M059J (cell line): ENCODE measurements at regions not wholly inside any gene's neighbourhood (a gene's known extent, or its start where the extent isn't known, plus 50 kb on each side); places are given as distances from the start of the nearest gene placed in this dataset.

Source experiments
- DNase-seq: peaks from one replicate; pipeline ENCODE4 v3.0.0-alpha.2; 2012; ENCODE audit warnings: low read depth

- peak; percentile 35 for DNase-seq
Observed at GRCh38 chr5:93277051-93277450, 304.0 kb downstream of the NR2F1-AS1 start.

GRCh38 chr5:93275376-93275775 lies 305.6 kb downstream of the NR2F1-AS1 start:
- no peak for DNase-seq

- peak; percentile 75 for DNase-seq
Observed at GRCh38 chr5:93274291-93274690, 306.7 kb downstream of the NR2F1-AS1 start.

GRCh38 chr5:93273176-93273575 lies 307.8 kb downstream of the NR2F1-AS1 start:
- DNase-seq, result peak; percentile 89

GRCh38 chr5:93272108-93272507 lies 308.9 kb downstream of the NR2F1-AS1 start:
- DNase-seq, result no peak

DNA sequence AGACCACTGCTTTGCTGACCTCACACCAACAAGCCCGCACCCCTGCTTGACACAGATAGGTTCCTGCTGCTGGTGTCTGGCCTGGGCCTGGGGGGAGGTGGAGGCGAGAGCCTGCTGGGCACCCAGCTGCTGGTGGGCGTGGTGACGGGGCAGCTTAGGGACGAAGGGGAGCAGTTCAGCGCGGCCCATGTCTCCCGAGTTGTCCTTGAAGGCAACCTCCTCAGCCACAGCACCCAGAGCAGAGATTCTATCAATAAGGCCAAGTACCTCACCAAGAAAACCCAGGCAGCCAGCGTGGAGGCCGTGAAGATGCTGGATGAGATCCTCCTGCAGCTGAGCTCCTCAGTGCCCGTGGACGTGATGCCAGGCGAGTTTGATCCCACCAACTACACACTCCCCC lies 313.3 kb downstream of the NR2F1-AS1 start:
- DNase-seq, result no peak

- no peak for DNase-seq
Observed at GRCh38 chr5:93267276-93267675, 313.7 kb downstream of the NR2F1-AS1 start.

DNA sequence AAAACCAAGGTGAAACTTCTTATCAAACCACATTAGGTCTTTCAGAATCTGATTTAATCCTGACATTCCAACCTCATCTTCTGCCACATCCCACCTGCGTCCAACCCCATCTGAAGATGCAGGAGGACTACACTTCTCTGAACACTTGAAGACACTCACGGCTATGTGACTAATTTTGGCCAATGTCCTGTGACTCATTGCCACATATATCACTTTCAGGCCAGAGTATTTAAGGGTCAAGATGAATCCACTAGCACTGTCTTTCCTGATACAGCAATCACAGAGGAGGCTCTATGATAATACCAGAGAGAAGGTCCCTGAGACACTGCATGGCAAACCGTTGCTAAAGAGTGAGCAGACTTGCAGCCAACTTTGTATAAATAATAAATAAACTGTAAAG lies 323.4 kb downstream of the NR2F1-AS1 start:
- DNase-seq, result peak; percentile 73

- no peak for DNase-seq
Observed at GRCh38 chr5:93255796-93256195, 325.2 kb downstream of the NR2F1-AS1 start.

DNA sequence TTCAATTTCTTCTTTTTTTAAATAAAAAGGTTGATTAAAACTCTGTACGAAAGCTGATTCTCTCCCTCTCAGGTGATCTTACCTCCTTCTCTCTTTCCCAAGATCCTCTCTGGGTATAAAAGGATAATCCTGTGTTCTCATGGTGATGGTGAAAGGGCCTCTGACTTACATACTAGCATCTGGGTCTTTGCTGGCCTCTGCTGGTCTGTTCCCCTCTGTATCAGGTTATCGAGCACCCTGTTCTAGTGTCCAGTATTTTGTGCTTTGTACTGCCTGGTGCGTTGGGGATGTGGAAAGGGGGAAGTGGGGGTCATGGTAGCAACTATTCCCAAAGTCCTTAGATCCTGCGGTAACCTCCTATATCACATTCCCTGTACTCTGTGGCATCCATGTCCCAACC lies 328.9 kb downstream of the NR2F1-AS1 start:
- peak; percentile 36 for DNase-seq

DNA sequence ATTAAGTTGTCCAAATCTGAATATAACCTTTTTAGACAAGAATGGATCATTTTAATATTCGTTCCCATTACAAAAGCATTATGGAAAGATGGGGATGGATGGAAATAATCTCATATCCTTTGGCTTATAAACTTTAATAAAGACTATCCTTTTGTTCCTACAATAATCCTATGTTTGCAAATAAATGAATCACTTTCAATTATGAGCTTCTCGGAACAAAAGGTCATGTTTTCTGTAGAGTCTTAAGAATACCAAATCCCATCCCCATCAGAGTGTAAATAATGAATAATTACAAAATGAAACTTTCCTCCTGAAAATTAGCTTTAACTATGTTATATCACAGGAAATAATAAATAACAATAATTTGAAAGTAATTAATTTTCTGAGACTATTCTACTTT lies 329.7 kb downstream of the NR2F1-AS1 start:
- DNase-seq, result no peak

DNA sequence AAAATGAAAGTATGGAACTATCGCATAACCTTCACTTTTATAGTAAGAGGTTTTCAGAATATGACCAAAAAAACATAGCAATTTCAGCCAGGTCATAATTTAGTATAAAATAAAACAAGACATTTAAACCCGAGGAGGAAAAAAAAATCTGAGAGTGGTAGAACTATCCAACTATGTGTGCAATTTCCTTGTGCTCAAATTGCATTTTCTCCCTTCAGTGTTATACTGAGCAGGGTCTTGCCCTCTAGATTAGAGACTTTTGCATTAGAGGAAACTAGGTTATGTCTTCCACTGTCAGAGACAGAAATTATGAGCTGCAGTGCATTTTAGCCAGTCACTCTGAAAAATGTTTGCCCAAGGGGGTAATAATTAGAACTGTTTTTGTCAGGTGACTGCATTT lies 330.6 kb downstream of the NR2F1-AS1 start:
- peak; percentile 37 for DNase-seq

- DNase-seq, result peak; percentile 87
Observed at GRCh38 chr5:93249651-93250289, 331.2 kb downstream of the NR2F1-AS1 start.

- no peak for DNase-seq
Observed at GRCh38 chr5:93247105-93247504, 333.9 kb downstream of the NR2F1-AS1 start.

DNA sequence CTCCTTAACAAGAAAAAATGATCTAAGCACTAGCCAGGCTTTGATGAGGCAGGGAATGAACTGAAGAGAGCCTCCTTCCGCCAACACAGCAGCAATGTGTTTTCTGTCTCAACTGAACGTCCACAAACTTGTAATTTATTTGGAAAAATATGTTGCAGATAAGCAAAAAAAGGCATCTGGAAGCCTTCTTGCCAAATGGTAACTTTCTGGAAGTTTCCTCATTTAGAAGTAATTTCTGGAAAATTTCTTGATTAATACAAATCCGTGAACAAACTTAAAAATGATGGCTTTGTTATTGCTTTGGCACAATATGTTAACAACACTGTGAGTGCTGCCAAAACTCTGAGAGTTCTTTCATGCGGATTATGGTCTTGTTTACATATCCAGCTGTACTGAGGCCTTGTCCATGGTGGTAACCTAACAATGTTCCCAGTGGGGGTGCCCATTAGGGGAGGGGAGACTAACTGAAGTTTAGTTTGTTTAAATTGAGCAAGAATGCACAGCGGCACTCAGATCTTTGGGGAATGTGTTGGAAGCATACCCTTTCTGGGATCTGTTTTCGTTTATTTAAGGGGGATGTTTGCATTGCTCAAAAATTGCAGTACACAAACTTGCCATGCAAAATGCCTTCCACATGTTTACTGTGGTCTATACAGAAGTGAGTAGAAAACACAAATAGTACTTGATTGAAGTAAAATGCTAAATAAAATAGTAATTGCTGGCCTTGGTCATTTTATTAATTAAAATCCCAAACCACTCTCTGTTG lies 334.7 kb downstream of the NR2F1-AS1 start:
- DNase-seq, result no peak

- no peak for DNase-seq
Observed at GRCh38 chr5:93245226-93245625, 335.8 kb downstream of the NR2F1-AS1 start.

- DNase-seq, result no peak
Observed at GRCh38 chr5:93243481-93243880, 337.5 kb downstream of the NR2F1-AS1 start.

- no peak for DNase-seq
Observed at GRCh38 chr5:93240228-93240834, 340.7 kb downstream of the NR2F1-AS1 start.

DNA sequence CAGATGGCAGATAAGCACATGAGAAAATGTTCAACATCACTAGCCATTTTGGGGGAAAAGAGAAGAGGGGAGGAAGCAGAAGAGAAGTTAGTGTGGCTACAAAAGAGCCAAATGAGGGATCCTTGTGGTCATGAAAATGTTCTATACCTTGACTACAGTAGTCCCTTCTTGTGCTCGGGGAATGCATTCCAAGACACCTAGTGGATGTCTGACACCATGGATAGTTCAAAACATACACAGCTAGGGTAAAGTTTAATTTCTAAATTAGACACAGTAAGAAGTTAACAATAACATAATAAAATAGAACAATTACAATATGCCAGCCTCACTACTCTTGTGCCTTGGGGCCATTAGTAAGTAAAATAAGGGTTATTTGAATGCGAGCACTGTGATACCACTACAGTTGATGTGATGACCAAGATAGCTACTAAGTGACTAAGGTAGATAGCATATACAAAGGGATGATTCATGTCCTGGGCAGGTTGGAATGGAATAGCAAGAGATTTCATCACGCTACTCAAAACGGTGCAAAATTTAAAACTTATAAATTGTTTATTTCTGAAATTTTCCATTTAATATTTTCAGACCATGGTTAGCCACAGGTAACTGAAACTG lies 344.1 kb downstream of the NR2F1-AS1 start:
- peak; percentile 96 for DNase-seq

- DNase-seq, result no peak
Observed at GRCh38 chr5:93235761-93236160, 345.3 kb downstream of the NR2F1-AS1 start.

- peak; percentile 20 for DNase-seq
Observed at GRCh38 chr5:93226202-93226735, 354.8 kb downstream of the NR2F1-AS1 start.

DNA sequence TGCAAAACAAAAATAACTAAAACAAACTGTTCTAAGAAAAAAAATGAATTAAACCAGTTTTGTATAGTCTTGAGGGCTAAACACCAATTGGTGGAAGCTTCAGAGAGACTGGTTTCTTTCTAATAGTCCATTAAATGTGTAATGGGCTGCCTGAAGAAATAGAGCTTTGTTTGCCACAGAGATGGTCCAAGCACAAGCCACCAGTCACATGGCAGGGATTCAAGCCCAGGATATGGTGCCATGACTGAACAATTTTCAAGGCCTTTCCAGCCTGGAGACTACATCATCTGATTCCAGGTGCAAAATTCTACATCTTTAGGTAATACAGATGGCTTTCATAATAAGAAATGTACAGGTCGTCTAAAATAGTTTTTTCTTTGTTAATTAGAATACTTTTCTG lies 355.3 kb downstream of the NR2F1-AS1 start:
- peak; percentile 18 for DNase-seq
